Upper lobe of left lung (tissue), 4 donors: ENCODE measurements at regions not wholly inside any gene's neighbourhood (a gene's known extent, or its start where the extent isn't known, plus 50 kb on each side); places are given as distances from the start of the nearest gene placed in this dataset.

Experiments
- CTCF ChIP-seq, 6 experiments: fragments of 450-650 bp in 4 of 6; fragments of 200-600 bp in 2 of 6; sonication (generic) in 2 of 6; IDR thresholded peaks; one replicate each; pipeline ENCODE4 v1.5.1; 2016 to 2019; ENCODE audit warnings: antibody characterized with exemption in 6 of 6
- EP300 ChIP-seq, 4 donors: sonication (generic); formaldehyde crosslinking; IDR thresholded peaks; one replicate each; pipeline ENCODE4 v1.5.1; 2017; ENCODE audit warnings: antibody characterized with exemption in 4 of 4, control low read depth in 2 of 4
- POLR2A ChIP-seq, 4 donors: fragments of 450-650 bp; IDR thresholded peaks; one replicate each; pipeline ENCODE4 v1.5.1; 2016 to 2017; ENCODE audit warnings: antibody characterized with exemption in 4 of 4, mild to moderate bottlenecking in 2 of 4

GRCh38 chr21:41012425-41012824 is 155.5 kb upstream of the BACE2 start:
- TF ChIP-seq CTCF (IDR thresholded peaks at IDR 0.05) (no peak), POLR2A (IDR thresholded peaks at IDR 0.05) (no peak), EP300 (IDR thresholded peaks at IDR 0.05) (no peak)
